ENCODE measurements at regions not wholly inside any gene's neighbourhood (a gene's known extent, or its start where the extent isn't known, plus 50 kb on each side); places are given as distances from the start of the nearest gene placed in this dataset.

DNA sequence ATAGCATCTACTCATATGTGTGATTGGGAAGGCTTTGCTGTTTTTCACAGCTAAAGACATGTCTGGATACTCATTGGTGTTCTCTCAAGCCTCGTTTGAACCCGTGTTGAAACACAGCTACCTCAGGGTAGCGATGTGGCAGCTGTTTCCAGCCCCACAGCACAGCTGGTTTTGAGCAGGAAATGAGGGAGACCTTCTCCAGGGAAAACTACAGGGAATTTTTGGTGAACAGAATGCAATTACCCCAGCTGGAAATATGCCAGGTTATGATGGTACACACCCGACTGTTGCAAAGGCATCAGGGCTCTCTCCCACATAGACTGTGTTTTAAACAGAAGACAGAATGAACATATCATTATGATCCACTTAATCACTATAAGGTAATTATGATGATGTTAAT is 828.9 kb downstream of the VRK1 start:
- Histone ChIP-seq H3K27ac (ENCODE audit: extremely low read depth, low read depth, low read length) (no peak overlapping the region), H3K4me3 (ENCODE audit: low read depth, low read length) (no peak overlapping the region), H3K9me3 (ENCODE audit: control insufficient read depth, insufficient read depth, low read depth, low read length) (no peaks in the 10 kb centered on the region), H3K4me1 (ENCODE audit: control insufficient read depth, insufficient read depth, low read length) (peaks cover 6% of the 10 kb centered on the region; the same call in 1 of the 2 replicates), H3K36me3 (ENCODE audit: control insufficient read depth in 2 of 2, insufficient read depth in 1 of 2, low read length in 2 of 2) (no peaks in the 10 kb centered on the region)
- TF ChIP-seq ZBTB17 (tag by site-specific recombination; IDR thresholded peaks at IDR 0.05) = no peak
- no peak for TF ChIP-seq ZNF707 (tag by site-specific recombination; IDR thresholded peaks at IDR 0.05)
- no peak for TF ChIP-seq ZNF302 (tag by site-specific recombination; IDR thresholded peaks at IDR 0.05; ENCODE audit: low read depth)
- TF ChIP-seq KLF8 (tag by site-specific recombination; IDR thresholded peaks at IDR 0.05) = no peak
- no peak for TF ChIP-seq ZNF76 (tag by site-specific recombination; IDR thresholded peaks at IDR 0.05; ENCODE audit: borderline replicate concordance, low read depth)
- no peak for TF ChIP-seq ZNF16 (tag by site-specific recombination; IDR thresholded peaks at IDR 0.05; ENCODE audit: low read depth)
- ChIA-PET CTCF (no interaction called here), POLR2A (no interaction called here)

DNA sequence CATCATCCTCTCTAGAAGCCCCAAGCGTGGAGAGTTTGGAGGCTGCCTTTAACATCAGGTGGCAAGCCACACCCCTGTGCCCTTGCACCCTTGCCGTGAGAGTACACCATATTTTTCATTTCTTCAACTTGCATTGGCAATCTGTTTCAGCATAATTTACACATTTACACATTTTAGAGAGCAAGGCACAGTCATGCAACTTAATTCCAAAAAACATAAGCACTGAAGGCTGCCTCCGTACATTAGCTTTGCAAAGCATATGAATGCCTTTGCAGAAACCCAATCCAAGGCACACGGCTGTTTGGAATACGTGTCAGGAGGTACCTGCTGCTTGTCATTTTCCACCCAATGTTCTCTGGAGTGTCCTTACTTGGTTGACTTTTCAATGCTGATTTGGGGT is 833.1 kb downstream of the VRK1 start:
- H3K4me3 ChIP-seq (ENCODE audit: low read depth, low read length) = no peak overlapping the region
- H3K27ac ChIP-seq (ENCODE audit: extremely low read depth, low read depth, low read length) = no peak overlapping the region
- TF ChIP-seq, protein P1, sequence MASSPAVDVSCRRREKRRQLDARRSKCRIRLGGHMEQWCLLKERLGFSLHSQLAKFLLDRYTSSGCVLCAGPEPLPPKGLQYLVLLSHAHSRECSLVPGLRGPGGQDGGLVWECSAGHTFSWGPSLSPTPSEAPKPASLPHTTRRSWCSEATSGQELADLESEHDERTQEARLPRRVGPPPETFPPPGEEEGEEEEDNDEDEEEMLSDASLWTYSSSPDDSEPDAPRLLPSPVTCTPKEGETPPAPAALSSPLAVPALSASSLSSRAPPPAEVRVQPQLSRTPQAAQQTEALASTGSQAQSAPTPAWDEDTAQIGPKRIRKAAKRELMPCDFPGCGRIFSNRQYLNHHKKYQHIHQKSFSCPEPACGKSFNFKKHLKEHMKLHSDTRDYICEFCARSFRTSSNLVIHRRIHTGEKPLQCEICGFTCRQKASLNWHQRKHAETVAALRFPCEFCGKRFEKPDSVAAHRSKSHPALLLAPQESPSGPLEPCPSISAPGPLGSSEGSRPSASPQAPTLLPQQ (tag by site-specific recombination; IDR thresholded peaks at IDR 0.05) = no peak
- no peak for TF ChIP-seq ZNF404 (tag by site-specific recombination; IDR thresholded peaks at IDR 0.05)
- no peak for TF ChIP-seq ZNF596 (tag by site-specific recombination; IDR thresholded peaks at IDR 0.05)
- no peak for TF ChIP-seq TCF7L2 (IDR thresholded peaks at IDR 0.05; ENCODE audit: borderline replicate concordance, low read depth, low read length)
- TF ChIP-seq ZNF560 (tag by site-specific recombination; IDR thresholded peaks at IDR 0.05; ENCODE audit: borderline replicate concordance) = no peak
- TF ChIP-seq, protein P2, sequence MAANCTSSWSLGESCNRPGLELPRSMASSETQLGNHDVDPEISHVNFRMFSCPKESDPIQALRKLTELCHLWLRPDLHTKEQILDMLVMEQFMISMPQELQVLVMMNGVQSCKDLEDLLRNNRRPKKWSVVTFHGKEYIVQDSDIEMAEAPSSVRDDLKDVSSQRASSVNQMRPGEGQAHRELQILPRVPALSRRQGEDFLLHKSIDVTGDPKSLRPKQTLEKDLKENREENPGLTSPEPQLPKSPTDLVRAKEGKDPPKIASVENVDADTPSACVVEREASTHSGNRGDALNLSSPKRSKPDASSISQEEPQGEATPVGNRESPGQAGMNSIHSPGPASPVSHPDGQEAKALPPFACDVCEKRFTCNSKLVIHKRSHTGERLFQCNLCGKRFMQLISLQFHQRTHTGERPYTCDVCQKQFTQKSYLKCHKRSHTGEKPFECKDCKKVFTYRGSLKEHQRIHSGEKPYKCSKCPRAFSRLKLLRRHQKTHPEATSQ (tag by site-specific recombination; IDR thresholded peaks at IDR 0.05) = no peak
- TF ChIP-seq, protein P3, sequence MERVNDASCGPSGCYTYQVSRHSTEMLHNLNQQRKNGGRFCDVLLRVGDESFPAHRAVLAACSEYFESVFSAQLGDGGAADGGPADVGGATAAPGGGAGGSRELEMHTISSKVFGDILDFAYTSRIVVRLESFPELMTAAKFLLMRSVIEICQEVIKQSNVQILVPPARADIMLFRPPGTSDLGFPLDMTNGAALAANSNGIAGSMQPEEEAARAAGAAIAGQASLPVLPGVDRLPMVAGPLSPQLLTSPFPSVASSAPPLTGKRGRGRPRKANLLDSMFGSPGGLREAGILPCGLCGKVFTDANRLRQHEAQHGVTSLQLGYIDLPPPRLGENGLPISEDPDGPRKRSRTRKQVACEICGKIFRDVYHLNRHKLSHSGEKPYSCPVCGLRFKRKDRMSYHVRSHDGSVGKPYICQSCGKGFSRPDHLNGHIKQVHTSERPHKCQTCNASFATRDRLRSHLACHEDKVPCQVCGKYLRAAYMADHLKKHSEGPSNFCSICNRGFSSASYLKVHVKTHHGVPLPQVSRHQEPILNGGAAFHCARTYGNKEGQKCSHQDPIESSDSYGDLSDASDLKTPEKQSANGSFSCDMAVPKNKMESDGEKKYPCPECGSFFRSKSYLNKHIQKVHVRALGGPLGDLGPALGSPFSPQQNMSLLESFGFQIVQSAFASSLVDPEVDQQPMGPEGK (tag by site-specific recombination; IDR thresholded peaks at IDR 0.05) = no peak
- TF ChIP-seq, protein P4, sequence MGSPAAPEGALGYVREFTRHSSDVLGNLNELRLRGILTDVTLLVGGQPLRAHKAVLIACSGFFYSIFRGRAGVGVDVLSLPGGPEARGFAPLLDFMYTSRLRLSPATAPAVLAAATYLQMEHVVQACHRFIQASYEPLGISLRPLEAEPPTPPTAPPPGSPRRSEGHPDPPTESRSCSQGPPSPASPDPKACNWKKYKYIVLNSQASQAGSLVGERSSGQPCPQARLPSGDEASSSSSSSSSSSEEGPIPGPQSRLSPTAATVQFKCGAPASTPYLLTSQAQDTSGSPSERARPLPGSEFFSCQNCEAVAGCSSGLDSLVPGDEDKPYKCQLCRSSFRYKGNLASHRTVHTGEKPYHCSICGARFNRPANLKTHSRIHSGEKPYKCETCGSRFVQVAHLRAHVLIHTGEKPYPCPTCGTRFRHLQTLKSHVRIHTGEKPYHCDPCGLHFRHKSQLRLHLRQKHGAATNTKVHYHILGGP (tag by site-specific recombination; IDR thresholded peaks at IDR 0.05) = no peak
- no peak for TF ChIP-seq ZNF416 (tag by site-specific recombination; IDR thresholded peaks at IDR 0.05)
- TF ChIP-seq ZNF785 (tag by site-specific recombination; IDR thresholded peaks at IDR 0.05) = no peak
- no peak for TF ChIP-seq ZNF777 (tag by site-specific recombination; IDR thresholded peaks at IDR 0.05; ENCODE audit: borderline replicate concordance)
- TF ChIP-seq ZNF140 (tag by site-specific recombination; IDR thresholded peaks at IDR 0.05) = no peak
- TF ChIP-seq SP7 (tag by site-specific recombination; IDR thresholded peaks at IDR 0.05) = no peak
- TF ChIP-seq ZNF677 (tag by site-specific recombination; IDR thresholded peaks at IDR 0.05) = no peak
- TF ChIP-seq ZFP41 (tag by site-specific recombination; IDR thresholded peaks at IDR 0.05; ENCODE audit: borderline replicate concordance) = no peak
- no peaks in the 10 kb centered on the region for H3K36me3 ChIP-seq (ENCODE audit: control insufficient read depth in 2 of 2, insufficient read depth in 1 of 2, low read length in 2 of 2)
- POLR2A ChIA-PET = no interaction called here
- H3K9me3 ChIP-seq (ENCODE audit: control insufficient read depth, insufficient read depth, low read depth, low read length) = no peaks in the 10 kb centered on the region
- peaks cover 6% of the 10 kb centered on the region; the same call in 1 of the 2 replicates for H3K4me1 ChIP-seq (ENCODE audit: control insufficient read depth, insufficient read depth, low read length)
- CTCF ChIA-PET = no interaction called here
